Colon (tissue), 2 donors: ENCODE measurements at regions not wholly inside any gene's neighbourhood (a gene's known extent, or its start where the extent isn't known, plus 50 kb on each side); places are given as distances from the start of the nearest gene placed in this dataset.

Experiments used
- FAIRE-seq: peaks from 2 replicates; lab custom pipeline; 2012; peaks lifted over from hg19 to GRCh38; lab: Jason Lieb, UNC
- donor health status: control.
- donor health status: control.

DNA sequence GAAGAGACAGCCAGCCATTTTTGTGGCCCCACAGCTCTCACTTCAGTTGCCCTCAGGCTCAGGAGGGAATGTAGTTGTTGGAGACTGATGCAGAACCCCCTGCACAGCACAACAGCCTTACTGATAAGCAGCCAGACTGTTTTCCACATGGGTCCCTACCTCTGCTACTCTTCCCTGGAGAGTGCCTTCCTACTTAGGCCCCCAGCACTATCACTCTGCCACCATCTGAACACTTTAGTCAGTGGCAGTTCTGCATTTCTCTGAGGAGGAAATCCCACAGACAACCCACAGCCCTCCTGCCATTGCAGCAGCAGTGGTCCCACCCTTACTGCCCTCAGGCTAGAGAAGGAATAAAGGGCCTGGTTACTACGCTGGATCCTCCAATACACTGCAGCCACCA lies 61.8 kb upstream of the PTPRD start:
- FAIRE-seq, result no peak

DNA sequence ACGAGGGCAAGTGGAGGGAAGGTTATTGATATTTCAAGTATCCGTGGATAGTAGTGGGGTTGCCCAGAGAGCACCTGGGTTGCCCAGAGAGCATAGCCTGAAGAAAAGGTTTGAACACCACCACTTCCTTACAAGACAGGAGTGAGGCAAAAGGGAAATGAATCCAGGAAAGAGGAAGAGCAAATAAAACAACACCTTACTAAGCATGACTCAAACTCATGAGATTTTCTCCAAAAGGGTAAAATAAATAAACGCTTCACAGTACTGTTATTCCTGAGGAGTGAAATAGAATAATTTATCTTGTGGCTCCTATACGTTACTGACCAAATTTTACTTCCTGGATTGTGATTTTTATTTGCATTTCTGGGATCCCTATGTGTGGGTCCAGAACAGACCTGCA lies 65.2 kb upstream of the PTPRD start:
- FAIRE-seq, result no peak

DNA sequence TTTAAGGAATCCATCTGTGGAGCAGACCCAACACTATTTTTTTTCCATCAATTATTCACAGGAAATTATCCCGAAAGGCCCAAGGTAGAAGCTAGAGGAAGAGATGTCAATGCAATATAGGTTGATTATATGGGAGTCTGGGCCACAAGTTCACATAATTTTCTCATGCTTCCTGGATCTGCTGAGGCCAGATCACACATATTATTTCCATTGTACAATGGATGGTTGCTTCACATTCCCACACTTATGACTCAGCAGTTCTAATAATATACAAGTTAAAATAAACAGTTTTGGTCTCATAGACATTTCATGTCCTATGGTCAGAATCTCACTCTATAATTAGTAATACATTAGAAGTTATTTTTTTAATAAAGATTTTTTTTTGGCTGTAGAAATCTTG lies 66.0 kb upstream of the PTPRD start:
- no peak for FAIRE-seq

DNA sequence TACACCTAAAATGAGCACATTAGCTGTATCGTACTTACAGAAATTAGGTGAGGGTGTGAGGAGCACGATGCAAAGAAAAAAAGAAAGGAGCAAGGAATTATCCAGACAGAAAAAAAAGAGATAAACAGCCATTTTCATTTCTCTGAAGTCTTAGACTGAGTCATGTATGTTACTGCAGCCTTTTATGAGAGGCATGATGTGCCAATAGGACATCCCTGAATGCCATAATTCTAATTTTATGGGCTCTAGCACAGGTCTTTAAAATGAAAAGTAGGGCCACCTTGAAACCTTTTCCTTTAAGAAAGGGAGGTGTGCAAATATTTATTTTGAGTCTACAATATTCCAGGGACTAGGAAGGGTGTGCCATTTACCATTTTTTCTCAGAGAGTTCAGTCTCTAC lies 74.1 kb upstream of the PTPRD start:
- FAIRE-seq, result no peak

DNA sequence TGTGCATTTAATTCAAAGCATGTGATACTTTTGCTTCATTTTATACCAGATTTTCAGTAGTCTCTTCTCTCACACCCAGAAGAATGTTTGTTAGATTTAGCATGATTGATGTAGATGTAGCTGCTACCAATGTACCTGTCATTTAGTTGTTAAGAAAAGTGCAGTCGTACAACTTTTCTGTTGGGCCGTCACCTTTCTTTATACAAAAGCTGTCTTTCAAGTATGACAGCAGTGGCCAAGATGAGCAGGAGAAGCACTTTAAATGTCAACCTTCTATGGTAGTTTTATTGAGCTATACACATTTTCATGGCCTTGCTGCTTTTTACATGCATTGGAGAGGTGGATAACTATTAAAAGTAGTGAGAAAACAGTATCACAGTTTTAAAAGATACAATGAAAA lies 77.7 kb upstream of the PTPRD start:
- FAIRE-seq, result no peak

DNA sequence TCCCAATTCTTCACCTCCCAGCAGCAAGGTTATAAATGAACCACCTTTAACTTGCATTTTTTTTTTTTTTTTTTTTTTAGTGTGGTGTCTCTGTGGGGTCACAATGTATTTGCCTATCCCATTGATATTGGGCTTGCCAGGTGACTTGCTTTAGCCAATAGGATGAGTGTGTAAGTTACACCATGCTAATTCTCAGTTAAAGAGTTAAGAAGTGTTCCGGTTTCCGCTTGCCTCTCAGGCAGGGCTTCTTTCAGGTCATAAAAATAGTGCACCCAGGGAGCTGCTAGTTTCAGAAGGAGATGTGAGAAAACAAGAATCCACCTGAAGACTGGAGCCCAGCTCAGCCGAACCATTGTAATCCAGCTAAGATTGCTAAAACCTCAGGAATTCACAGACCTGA lies 84.2 kb upstream of the PTPRD start:
- FAIRE-seq, result no peak

DNA sequence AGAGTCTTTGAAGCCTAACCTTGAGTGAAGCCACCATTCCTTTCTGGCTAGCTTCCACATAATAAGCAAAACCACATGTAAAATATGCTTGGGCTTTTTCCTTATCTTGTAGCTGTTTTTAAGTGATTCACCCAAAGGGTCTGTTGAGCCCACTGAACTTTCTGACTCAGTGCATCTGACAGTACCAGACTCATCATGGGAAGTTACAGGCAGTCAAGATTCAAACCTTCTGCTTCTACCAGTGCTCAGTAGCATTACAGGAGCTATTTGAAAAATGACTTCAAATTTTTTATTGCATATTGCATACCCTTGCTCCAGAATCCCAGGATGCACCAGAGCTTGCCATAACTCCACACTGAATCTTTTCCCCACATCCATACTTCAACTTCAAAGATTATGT lies 87.5 kb upstream of the PTPRD start:
- no peak for FAIRE-seq

DNA sequence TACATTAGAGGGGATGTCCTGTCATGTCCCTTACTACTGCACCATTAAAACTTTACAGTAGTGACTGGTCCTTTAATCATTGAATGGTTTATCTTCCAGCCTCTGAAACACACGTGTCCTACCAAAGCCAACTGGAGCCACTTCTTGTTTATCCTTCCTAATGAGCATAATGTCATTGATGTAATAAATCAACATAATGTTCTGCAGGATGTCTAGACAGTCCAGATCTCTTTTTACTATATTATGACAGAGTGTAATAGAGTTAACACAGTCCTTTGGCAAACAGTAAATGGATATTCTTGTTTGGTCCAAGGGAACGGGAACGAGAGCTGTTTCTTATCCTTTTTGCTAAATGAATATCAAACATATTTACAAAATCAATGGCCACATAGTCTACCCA lies 88.1 kb upstream of the PTPRD start:
- FAIRE-seq, result no peak

DNA sequence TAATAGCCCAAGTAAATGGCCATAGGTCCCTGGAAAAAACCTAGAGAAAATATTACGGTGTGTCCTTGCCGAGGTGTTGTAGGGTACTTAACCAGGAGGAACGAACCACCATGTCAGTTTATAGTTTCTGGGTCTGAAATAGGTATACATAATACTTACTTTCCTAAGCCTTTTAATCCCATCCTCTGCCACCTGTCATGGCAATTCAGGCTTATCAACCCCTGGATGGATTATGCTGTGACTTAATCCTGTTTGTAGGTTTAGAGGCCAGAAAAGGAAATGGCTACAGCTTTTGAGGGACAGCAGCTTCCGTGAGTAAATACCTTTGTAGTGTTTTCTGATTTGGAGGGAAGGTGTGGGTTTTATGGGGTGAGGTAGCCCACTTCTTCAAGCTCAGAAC lies 89.1 kb upstream of the PTPRD start:
- no peak for FAIRE-seq

DNA sequence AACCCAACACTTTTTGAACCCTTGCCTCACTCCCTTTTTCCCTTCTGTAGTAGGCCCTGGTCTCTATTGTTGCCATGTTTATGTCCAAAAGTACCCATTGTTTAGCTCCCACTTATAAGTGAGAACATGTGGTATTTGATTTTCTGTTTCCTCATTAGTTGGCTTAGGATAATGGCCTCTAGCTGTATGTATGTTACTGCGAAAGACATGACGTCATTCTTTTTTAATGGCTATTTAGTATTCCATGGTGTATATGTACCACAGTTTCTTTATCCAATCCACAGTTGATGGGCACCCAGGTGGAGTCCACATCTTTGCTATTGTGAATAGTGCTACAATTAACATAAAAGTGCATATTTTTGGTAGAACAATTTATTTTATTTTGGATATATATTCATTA lies 90.3 kb upstream of the PTPRD start:
- no peak for FAIRE-seq

DNA sequence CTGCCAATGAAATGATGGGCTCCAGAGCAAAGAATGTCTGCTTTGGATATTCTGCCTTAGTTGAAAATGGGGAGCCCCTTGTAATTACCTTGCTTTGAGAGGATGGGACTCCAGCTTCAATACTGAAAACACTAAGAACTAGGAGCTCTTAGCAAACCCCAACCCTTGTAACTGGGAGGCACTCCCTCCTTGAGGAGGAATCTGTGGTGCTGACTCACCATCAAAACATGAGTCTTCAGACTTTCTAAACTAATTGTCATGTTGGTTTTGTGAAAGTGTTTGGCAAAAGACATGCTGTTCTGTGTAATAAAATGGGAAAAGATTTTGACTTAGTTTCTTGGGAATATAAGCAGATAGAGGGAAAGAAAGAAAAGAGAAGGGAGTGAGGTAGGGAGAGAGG lies 91.9 kb upstream of the PTPRD start:
- FAIRE-seq, result no peak

DNA sequence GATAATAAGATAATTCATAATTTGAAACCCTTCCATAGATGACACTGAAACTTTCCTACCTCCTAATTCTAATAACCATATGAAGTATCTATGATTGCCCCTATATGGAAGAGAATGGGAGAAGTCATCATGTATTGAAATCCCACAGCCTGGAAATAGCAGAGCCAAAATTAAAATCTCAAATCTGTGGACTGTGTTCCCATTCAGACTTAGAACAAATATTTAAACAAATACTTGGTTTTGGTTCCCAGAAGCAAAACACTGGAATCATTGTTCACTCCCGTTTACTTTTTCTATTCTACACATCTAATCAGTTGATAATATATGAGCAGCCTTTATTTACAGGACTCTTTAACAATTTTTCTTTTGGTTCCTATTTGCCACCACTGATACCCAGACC lies 92.6 kb upstream of the PTPRD start:
- FAIRE-seq, result no peak

DNA sequence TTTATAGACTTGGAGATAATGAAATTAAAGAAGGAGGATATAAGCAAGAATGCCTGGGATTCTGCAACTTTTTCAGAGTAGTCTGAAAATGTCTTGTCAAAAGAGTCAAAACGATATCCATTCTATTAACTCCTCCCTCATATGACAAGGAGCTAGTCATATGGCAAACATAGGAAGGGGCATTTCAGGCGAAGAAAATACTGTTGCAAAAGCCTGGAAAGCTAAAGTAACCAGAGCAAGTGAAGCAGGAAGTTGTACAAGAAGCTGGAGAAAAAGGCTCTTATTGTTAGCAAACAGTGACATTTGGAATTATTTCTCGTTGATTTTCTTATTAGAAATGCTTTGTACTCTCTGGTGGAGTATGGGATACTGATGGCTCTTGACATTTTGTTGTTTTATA lies 94.0 kb upstream of the PTPRD start:
- FAIRE-seq, result no peak

DNA sequence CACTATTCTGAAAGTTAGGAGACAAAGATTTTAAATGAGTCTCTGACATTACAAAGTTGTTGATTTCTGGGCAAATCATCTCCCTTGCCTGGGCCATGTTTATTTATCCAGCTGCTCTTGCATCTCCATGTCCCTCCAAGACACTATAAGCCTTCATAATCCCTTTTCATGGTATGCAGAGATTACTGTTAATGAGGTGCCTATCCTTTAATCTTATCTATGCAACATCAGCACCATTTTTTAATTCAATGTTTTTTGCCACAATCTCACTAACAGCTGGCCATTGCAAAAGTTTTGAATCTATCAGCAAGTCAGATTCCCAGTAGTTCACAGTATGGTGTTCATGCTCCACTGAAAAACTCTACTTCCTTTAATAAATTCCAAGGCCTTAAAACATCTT lies 108.5 kb upstream of the PTPRD start:
- no peak for FAIRE-seq

DNA sequence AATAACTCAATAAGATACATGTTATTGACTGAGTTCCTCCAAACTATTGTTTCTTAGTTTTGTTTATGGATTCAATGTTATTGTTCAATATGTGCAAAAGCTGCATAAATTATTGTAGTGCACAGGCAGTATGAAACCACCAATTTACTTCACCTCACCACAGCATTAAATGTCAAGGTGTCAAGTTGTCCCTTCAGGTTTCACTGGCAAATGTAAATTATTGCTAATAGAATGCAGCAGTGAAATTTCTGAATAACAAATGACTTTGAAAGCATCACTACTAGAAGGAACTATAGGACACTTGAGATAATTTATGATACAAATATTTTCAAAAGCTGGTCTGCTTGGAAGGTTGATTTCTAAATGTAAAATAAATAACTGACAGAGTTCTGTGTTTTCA lies 116.4 kb upstream of the PTPRD start:
- no peak for FAIRE-seq

DNA sequence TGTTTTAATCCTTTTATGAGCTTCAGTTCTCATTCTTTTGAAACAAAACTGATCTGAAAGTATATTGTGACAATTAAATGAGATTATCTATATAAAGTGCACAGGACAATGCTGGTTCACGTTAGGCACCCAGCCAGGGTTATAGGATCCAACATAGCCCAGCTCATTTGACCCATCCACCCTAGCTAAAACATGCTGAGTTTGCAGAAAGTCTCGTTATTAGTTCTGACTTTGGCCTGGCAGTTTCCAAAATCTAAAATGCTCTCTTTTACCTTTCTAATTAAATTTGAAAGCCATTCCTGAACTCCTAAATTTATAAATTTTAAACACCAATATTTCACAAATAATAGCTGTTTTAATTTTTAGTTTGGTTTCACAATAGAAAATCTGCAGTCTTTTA lies 131.9 kb upstream of the PTPRD start:
- FAIRE-seq, result no peak

DNA sequence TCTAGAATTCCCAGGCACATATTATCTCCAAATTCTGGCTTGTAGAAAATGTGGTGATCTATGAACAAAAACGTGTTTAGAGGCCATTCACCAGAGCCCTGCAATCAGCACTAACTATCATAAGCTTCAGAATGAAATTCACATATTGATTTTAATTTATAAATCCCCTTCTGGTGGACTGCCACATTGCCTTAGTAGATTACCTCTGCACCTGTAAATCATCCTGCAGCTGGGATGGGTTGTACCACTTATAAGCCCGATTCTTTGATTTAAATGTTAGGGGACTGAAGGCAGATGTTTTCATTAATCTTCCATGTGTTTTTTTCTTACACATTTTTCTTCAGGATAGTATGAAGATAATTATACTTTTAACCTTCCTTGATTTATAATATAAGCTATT lies 140.7 kb upstream of the PTPRD start:
- no peak for FAIRE-seq

DNA sequence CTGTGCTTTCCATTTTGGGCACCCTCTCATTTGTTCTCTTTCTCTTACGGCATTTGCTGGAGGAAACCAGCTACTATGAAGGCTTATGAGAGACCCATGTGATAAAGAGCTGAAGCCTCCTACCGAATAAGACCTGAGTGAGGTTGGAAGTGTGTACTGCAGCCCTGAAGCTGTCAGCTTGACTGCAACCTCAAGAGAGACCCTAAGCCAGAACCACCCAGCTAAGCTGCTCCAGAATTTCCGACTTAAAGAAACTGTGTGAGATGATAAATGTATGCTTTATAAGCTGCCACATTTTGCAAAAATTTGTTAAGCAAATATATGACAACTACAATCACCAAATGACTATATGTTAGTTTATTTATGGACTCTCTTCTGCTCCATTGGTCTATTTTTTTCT lies 151.7 kb upstream of the PTPRD start:
- no peak for FAIRE-seq

DNA sequence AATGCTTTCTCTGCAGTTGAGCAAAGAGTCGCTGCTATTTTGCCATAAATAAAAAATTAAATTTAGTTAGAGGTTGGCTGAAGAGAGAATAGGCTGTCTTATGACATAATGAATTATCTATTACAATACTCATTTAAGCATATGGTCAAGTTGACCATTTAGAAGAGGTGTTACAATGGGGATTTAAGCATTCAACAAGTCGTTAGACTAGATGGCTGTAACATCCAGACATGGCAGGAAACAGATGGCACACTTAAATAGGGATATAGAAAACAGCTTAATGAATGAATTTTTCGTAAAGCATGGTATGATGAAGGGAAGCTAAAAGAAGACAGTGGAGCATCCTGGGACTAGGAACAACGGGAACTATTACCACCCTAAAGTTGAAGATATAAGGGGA lies 160.3 kb upstream of the PTPRD start:
- no peak for FAIRE-seq

DNA sequence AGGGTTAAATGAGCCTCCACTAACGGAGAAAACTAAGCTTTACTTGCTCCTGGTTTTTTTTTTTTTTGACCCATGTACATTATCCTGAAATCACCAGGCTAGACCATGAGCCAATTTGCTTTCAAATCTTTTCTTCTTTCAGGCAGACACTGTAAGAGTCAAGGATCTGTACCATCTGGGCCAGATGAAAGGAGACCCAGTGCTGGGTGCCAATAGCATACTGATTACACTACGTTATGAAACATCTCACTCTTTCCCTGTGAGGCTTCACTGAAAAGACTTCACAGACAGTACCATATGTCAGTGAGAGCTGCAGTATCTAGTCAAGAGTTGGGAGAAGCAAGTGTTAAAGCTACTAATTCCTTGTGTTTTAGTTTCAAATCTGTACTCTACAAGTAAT lies 161.2 kb upstream of the PTPRD start:
- FAIRE-seq, result no peak

DNA sequence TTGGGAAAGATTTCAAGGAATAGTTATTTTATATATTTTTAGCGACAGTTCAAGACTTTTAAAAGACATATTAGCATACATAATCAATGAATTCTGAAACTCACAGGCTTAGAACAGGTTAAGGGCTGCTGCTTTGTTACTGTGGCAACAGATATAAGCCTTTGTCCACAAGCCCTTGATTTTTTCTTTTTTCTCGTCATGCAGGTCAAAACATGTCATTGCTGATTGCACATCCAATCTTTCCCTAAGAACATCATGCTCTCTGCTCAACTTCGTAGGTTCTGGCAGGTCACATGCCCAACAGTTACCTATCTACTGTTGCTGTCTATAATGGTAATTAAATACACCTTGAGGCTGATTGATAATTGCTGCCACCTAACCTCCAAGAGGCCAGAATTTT lies 172.5 kb upstream of the PTPRD start:
- no peak for FAIRE-seq

DNA sequence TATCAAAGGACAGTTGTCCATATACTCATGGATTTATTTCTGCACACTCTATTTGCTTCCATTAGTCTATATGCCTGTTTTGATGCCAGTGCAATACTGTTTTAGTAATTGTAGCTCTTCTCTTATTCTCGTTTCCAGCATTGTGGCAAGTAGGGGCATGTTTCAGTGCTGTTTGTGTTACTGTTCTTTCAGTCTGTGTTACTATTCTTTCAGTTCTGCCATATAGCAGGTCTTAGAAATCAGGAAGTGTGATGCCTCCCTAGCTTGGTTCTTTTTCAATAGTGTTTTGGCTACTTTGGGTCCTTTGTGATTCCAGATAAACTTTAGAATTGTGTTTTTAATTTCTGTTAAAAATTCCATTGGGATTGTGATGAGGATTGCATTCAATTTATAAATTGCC lies 180.5 kb upstream of the PTPRD start:
- FAIRE-seq, result no peak

DNA sequence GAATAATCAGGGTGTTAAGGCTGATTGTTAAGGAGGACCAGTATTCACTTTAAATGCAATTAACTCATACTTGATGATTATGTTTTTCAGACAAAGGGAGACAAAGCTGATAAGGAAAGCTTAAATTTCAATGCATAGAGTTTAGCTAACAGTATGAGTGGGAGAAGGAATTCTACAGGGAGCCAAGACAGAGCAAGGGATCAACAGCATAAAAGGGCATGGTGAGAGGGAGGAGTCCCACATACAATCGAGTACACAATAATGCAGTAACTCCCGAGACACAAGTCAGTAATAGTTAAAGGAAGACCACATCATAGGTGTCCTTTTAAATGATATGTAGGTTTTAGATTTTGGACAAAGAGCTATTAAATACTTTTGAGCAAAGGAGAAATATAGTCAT lies 191.7 kb upstream of the PTPRD start:
- no peak for FAIRE-seq

DNA sequence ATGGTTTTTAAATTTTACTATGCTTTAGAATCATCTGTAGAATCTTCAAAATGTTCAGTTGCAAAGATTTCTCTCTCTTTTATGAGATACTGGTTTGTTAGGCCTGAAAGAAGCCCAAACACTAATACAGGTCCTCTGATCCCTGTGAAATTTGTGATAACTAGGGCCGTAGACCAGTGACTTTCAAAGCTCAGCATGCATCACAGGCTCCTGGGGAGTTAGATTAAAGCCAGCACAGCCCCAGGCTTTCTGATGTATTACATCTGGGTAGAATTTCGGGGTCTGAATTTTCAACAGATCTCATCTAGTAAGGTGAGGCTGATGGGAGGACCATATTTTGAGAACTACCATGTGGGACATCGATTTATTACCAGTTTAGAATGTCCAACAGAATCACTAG lies 194.1 kb upstream of the PTPRD start:
- no peak for FAIRE-seq

DNA sequence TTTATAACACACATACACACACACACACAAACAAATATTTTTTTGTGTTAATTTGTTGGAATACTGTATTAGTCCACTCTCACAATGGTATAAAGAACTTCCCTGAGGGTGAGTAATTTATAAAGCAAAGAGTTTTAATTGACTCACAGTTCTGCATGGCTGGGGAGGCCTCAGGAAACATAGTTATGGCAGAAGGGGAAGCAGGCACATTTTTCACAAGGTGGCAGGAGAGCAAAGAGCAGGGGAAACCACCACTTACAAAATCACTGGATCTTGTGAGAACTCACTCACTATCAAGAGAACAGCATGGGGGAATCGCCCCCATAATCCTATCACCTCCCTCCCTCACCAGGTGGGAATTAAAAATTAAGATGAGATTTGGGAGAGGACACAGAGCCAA lies 205.4 kb upstream of the PTPRD start:
- FAIRE-seq, result no peak
